GM20000 (cell line): ENCODE measurements at regions not wholly inside any gene's neighbourhood (a gene's known extent, or its start where the extent isn't known, plus 50 kb on each side); places are given as distances from the start of the nearest gene placed in this dataset.

Source experiments
- DNase-seq: peaks from one replicate; pipeline ENCODE4 v3.0.0; 2012; ENCODE audit warnings: low spot score
- CTCF ChIP-seq: IDR thresholded peaks from 2 replicates; pipeline ENCODE4 v1.5.1; 2012; ENCODE audit warnings: mild to moderate bottlenecking, control low read depth; ENCODE audit errors: extremely low read depth, missing control alignments

GRCh38 chr17:51374209-51374608 is 113.9 kb downstream of the UTP18 start:
- no peak for TF ChIP-seq CTCF

GRCh38 chr17:51375771-51376170 is 115.4 kb downstream of the UTP18 start:
- TF ChIP-seq CTCF: no peak
- DNase-seq: no peak

More at GRCh38 chr17:51374209-51374608, 113.9 kb downstream of the UTP18 start:
- DNase-seq: no peak

- no peak for DNase-seq
- no peak for TF ChIP-seq CTCF
Observed at GRCh38 chr17:51376739-51377138, 116.4 kb downstream of the UTP18 start.

- DNase-seq: no peak
- TF ChIP-seq CTCF: no peak
Observed at GRCh38 chr17:51381262-51381661, 120.9 kb downstream of the UTP18 start.

GRCh38 chr17:51385208-51385607 is 124.9 kb downstream of the UTP18 start:
- TF ChIP-seq CTCF: no peak
- DNase-seq: no peak

GRCh38 chr17:51387582-51387981 is 127.2 kb downstream of the UTP18 start:
- TF ChIP-seq CTCF: no peak
- DNase-seq: no peak

GRCh38 chr17:51387986-51388385 is 127.6 kb downstream of the UTP18 start:
- no peak for TF ChIP-seq CTCF
- DNase-seq: no peak
